ENCODE measurements at regions not wholly inside any gene's neighbourhood (a gene's known extent, or its start where the extent isn't known, plus 50 kb on each side); places are given as distances from the start of the nearest gene placed in this dataset.
"Not testable (repeated sequence)": the region's sequence is repeated elsewhere in the genome, so short reads cannot be mapped to it uniquely, and the experiment has no call there.

DNA sequence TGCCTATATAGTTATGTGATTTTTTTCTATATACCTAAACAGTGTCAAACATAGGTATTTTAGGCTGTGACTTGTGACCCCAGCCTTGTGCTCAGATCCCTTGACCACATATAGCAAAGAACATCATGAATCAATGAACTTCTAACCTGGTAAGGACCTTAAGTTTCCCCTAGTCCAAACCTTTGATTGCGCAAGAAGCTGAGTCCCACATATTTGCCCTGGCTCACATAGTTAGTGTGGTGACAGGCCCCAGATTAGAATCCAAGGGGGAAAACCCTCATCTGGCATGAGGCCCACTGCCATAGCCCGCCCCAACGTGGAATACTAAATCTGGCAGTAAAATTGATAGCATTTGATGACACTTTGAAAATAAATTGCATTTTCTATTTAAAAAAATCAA, 171.8 kb downstream of the MZT1 start:
- H3K4me2 ChIP-seq (ENCODE audit: low read length): no peak overlapping the region
- intact Hi-C loops (cut with micrococcal nuclease): no loop called here
- H3F3A ChIP-seq (ENCODE audit: low read length, unreplicated experiment): no peaks in the 10 kb centered on the region
- BruUV-seq (replicated peaks): no TSS peak
- no peak for DNase-seq
- H3K4me1 ChIP-seq (ENCODE audit: insufficient read depth, low read length): no peaks in the 10 kb centered on the region
- H3K9ac ChIP-seq (ENCODE audit: low read length): no peak overlapping the region
- no peaks in the 10 kb centered on the region for H3K9me2 ChIP-seq (replicated peaks; ENCODE audit: low read length)
- no peaks in the 10 kb centered on the region for H3K9me3 ChIP-seq (ENCODE audit: low read length)
- no peak overlapping the region for H3K4me3 ChIP-seq (ENCODE audit: low read length)
- H2AFZ ChIP-seq (ENCODE audit: low read length): no peak overlapping the region
- no peaks in the 10 kb centered on the region for H4K20me1 ChIP-seq (ENCODE audit: low read length)
- no peaks in the 10 kb centered on the region for H3K36me3 ChIP-seq (ENCODE audit: low read depth, low read length)
- CTCF ChIA-PET: no interaction called here
- H3K27ac ChIP-seq (ENCODE audit: low read length): no peak overlapping the region
- POLR2A ChIA-PET (ENCODE audit: unreplicated experiment): no interaction called here
- H3K27me3 ChIP-seq (ENCODE audit: low read length): no peaks in the 10 kb centered on the region
- H3K79me2 ChIP-seq (ENCODE audit: low read length): no peaks in the 10 kb centered on the region
- no peak for ATAC-seq
- TF ChIP-seq, protein P1, sequence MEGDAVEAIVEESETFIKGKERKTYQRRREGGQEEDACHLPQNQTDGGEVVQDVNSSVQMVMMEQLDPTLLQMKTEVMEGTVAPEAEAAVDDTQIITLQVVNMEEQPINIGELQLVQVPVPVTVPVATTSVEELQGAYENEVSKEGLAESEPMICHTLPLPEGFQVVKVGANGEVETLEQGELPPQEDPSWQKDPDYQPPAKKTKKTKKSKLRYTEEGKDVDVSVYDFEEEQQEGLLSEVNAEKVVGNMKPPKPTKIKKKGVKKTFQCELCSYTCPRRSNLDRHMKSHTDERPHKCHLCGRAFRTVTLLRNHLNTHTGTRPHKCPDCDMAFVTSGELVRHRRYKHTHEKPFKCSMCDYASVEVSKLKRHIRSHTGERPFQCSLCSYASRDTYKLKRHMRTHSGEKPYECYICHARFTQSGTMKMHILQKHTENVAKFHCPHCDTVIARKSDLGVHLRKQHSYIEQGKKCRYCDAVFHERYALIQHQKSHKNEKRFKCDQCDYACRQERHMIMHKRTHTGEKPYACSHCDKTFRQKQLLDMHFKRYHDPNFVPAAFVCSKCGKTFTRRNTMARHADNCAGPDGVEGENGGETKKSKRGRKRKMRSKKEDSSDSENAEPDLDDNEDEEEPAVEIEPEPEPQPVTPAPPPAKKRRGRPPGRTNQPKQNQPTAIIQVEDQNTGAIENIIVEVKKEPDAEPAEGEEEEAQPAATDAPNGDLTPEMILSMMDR (conservative IDR thresholded peaks at IDR 0.05; ENCODE audit: low read depth, low read length): no peak
- no peak for TF ChIP-seq EZH2 (IDR thresholded peaks at IDR 0.05; ENCODE audit: low read length, unreplicated experiment)
- TF ChIP-seq EZH2phosphoT487 (IDR thresholded peaks at IDR 0.05; ENCODE audit: borderline replicate concordance, low read length): no peak

DNA sequence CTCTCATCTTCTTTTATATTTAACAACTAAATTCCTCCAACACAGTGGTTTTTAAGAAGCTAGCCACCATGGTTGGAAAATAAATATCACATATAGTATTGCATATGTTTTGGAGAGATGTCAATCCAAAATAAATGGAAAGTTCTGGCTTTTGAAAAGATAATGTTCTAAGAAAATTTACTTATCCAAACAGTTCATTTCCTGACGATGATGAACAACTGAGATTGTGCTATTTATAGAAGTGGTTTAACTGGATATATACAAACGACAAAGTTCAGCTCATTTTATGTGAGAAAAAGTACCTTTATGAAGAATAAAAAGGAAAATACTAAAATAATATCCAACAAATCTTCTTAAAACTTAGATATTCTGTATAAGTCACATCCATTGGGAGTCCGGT, 174.7 kb downstream of the MZT1 start:
- no peaks in the 10 kb centered on the region for H3K4me1 ChIP-seq (ENCODE audit: insufficient read depth, low read length)
- no peaks in the 10 kb centered on the region for H3K27me3 ChIP-seq (ENCODE audit: low read length)
- H3K9me3 ChIP-seq (ENCODE audit: low read length): no peaks in the 10 kb centered on the region
- no peak overlapping the region for H3K9ac ChIP-seq (ENCODE audit: low read length)
- no TSS peak for BruUV-seq (replicated peaks)
- DNase-seq (no peak), ATAC-seq (no peak)
- no peak overlapping the region for H3K27ac ChIP-seq (ENCODE audit: low read length)
- H3F3A ChIP-seq (ENCODE audit: low read length, unreplicated experiment): no peaks in the 10 kb centered on the region
- no peaks in the 10 kb centered on the region for H3K36me3 ChIP-seq (ENCODE audit: low read depth, low read length)
- no peak overlapping the region for H2AFZ ChIP-seq (ENCODE audit: low read length)
- ChIA-PET CTCF (no interaction called here), POLR2A (ENCODE audit: unreplicated experiment) (no interaction called here)
- H3K79me2 ChIP-seq (ENCODE audit: low read length): no peaks in the 10 kb centered on the region
- H4K20me1 ChIP-seq (ENCODE audit: low read length): no peaks in the 10 kb centered on the region
- TF ChIP-seq EZH2 (IDR thresholded peaks at IDR 0.05; ENCODE audit: low read length, unreplicated experiment) (no peak), EZH2phosphoT487 (IDR thresholded peaks at IDR 0.05; ENCODE audit: borderline replicate concordance, low read length) (no peak)
- TF ChIP-seq, protein P1 (conservative IDR thresholded peaks at IDR 0.05; ENCODE audit: low read depth, low read length): no peak
- H3K4me3 ChIP-seq (ENCODE audit: low read length): no peak overlapping the region
- intact Hi-C loops (cut with micrococcal nuclease): no loop called here
- no peaks in the 10 kb centered on the region for H3K9me2 ChIP-seq (replicated peaks; ENCODE audit: low read length)
- no peak overlapping the region for H3K4me2 ChIP-seq (ENCODE audit: low read length)

DNA sequence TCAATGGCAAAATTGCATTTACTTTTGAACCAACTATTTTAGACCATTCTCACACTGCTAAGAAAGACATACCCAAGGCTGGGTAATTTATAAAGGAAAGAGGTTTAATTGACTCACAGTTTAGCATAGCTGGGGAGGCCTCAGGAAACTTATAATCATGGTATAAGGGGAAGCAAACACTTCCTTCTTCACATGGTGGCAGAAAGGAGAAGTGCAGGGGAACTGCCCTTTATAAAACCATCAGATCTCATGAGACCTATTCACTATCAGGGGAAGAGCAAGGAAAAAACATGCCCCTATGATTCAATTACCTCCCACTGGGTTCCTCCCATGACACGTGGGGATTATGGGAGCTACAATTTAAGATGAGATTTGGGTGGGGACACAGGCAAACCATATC, 181.5 kb downstream of the MZT1 start:
- ATAC-seq; H3K79me2 ChIP-seq (ENCODE audit: low read length); H3K36me3 ChIP-seq (ENCODE audit: low read depth, low read length); H3K4me2 ChIP-seq (ENCODE audit: low read length); H3K4me3 ChIP-seq (ENCODE audit: low read length); H3K27me3 ChIP-seq (ENCODE audit: low read length); intact Hi-C loops (cut with micrococcal nuclease); H3F3A ChIP-seq (ENCODE audit: low read length, unreplicated experiment); H3K9me2 ChIP-seq (replicated peaks; ENCODE audit: low read length); H3K4me1 ChIP-seq (ENCODE audit: insufficient read depth, low read length); H3K9ac ChIP-seq (ENCODE audit: low read length); H2AFZ ChIP-seq (ENCODE audit: low read length); H3K27ac ChIP-seq (ENCODE audit: low read length); BruUV-seq (replicated peaks); DNase-seq; POLR2A ChIA-PET (ENCODE audit: unreplicated experiment); H3K9me3 ChIP-seq (ENCODE audit: low read length); CTCF ChIA-PET; H4K20me1 ChIP-seq (ENCODE audit: low read length): not testable (repeated sequence)
